ENCODE measurements at regions not wholly inside any gene's neighbourhood (a gene's known extent, or its start where the extent isn't known, plus 50 kb on each side); places are given as distances from the start of the nearest gene placed in this dataset.

GRCh38 chr2:240347949-240348500, 87.4 kb upstream of the GPC1 start:
- TF ChIP-seq CTCF (IDR thresholded peaks at IDR 0.05), result no peak
- no peak for TF ChIP-seq POLR2AphosphoS5 (IDR thresholded peaks at IDR 0.05)
- TF ChIP-seq POLR2A (IDR thresholded peaks at IDR 0.05), result no peak
- Histone ChIP-seq H3K4me1 (replicated peaks) (no peaks in the 10 kb centered on the region), H3K27ac (no peak overlapping the region), H3K36me3 (no peaks in the 10 kb centered on the region), H3K4me3 (no peak overlapping the region), H3K27me3 (replicated peaks; ENCODE audit: insufficient read depth) (no peaks in the 10 kb centered on the region), H3K9me3 (no peaks in the 10 kb centered on the region)
- WGBS, result 98% methylated on average over 5 of the region's 8 CpGs
- intact Hi-C loops (cut with DNase I), result no loop called here
- no peak for DNase-seq (ENCODE audit: low spot score)

- DNase-seq (ENCODE audit: low spot score), result no peak
- H3K27me3 ChIP-seq (replicated peaks; ENCODE audit: insufficient read depth), result no peaks in the 10 kb centered on the region
- H3K36me3 ChIP-seq, result no peaks in the 10 kb centered on the region
- intact Hi-C loops (cut with DNase I), result no loop called here
- no peaks in the 10 kb centered on the region for H3K9me3 ChIP-seq
- H3K4me1 ChIP-seq (replicated peaks), result no peaks in the 10 kb centered on the region
- H3K4me3 ChIP-seq, result no peak overlapping the region
- no peak overlapping the region for H3K27ac ChIP-seq
- WGBS, result 81% methylated on average over 8 of the region's 8 CpGs
- TF ChIP-seq POLR2AphosphoS5 (IDR thresholded peaks at IDR 0.05) (no peak), CTCF (IDR thresholded peaks at IDR 0.05) (no peak), POLR2A (IDR thresholded peaks at IDR 0.05) (no peak)
These were observed 86.9 kb upstream of the GPC1 start for GRCh38 chr2:240348522-240348921.

GRCh38 chr2:240349133-240350005, 86.1 kb upstream of the GPC1 start:
- H3K4me1 ChIP-seq (replicated peaks), result no peaks in the 10 kb centered on the region
- intact Hi-C loops (cut with DNase I), result no loop called here
- DNase-seq (ENCODE audit: low spot score), result no peak
- no peaks in the 10 kb centered on the region for H3K9me3 ChIP-seq
- no peaks in the 10 kb centered on the region for H3K27me3 ChIP-seq (replicated peaks; ENCODE audit: insufficient read depth)
- TF ChIP-seq POLR2A (IDR thresholded peaks at IDR 0.05) (no peak), CTCF (IDR thresholded peaks at IDR 0.05) (no peak), POLR2AphosphoS5 (IDR thresholded peaks at IDR 0.05) (no peak)
- no peaks in the 10 kb centered on the region for H3K36me3 ChIP-seq
- no peak overlapping the region for H3K27ac ChIP-seq
- no peak overlapping the region for H3K4me3 ChIP-seq
- WGBS, result 87% methylated on average over 29 of the region's 29 CpGs

GRCh38 chr2:240350006-240350355, 85.5 kb upstream of the GPC1 start:
- H3K4me1 ChIP-seq (replicated peaks), result no peaks in the 10 kb centered on the region
- H3K27me3 ChIP-seq (replicated peaks; ENCODE audit: insufficient read depth), result no peaks in the 10 kb centered on the region
- H3K36me3 ChIP-seq, result no peaks in the 10 kb centered on the region
- no peak overlapping the region for H3K4me3 ChIP-seq
- 99% methylated on average over 8 of the region's 8 CpGs for WGBS
- intact Hi-C loops (cut with DNase I), result no loop called here
- no peak overlapping the region for H3K27ac ChIP-seq
- no peak for TF ChIP-seq POLR2A (IDR thresholded peaks at IDR 0.05)
- no peak for TF ChIP-seq POLR2AphosphoS5 (IDR thresholded peaks at IDR 0.05)
- no peak for TF ChIP-seq CTCF (IDR thresholded peaks at IDR 0.05)
- DNase-seq (ENCODE audit: low spot score), result no peak
- no peaks in the 10 kb centered on the region for H3K9me3 ChIP-seq

- DNase-seq (ENCODE audit: low spot score), result no peak
- Histone ChIP-seq H3K4me1 (replicated peaks) (no peaks in the 10 kb centered on the region), H3K4me3 (no peak overlapping the region), H3K9me3 (no peaks in the 10 kb centered on the region), H3K27me3 (replicated peaks; ENCODE audit: insufficient read depth) (no peaks in the 10 kb centered on the region), H3K36me3 (no peaks in the 10 kb centered on the region), H3K27ac (no peak overlapping the region)
- intact Hi-C loops (cut with DNase I), result no loop called here
- 90% methylated on average over 15 of the region's 15 CpGs for WGBS
- no peak for TF ChIP-seq CTCF (IDR thresholded peaks at IDR 0.05)
- no peak for TF ChIP-seq POLR2AphosphoS5 (IDR thresholded peaks at IDR 0.05)
- no peak for TF ChIP-seq POLR2A (IDR thresholded peaks at IDR 0.05)
These were observed 84.8 kb upstream of the GPC1 start for GRCh38 chr2:240350696-240351087.
